ENCODE measurements at regions not wholly inside any gene's neighbourhood (a gene's known extent, or its start where the extent isn't known, plus 50 kb on each side); places are given as distances from the start of the nearest gene placed in this dataset.

DNA sequence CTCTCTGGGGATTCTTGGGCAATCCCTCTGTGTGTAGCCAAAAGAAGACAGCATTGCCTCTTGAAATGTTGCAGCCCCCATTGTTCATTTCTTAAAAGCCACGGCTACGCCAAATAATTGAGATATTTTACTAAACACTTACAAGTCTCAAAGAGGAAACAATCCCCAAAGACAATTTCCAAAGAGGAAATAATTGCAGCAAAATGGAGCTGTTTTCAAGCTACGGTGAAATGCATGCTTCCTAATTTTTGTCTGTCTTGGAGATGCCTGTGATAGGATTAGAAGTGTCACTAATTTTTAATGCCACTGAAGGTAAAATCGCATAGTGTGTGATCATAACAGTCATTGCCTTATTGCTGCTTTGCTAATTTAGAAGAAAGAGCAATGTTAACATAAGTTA, 72.9 kb upstream of the NAMPT start:
- H3K36me3 ChIP-seq (ENCODE audit: control insufficient read depth in 2 of 2, insufficient read depth in 2 of 2, low read length in 2 of 2): no peaks in the 10 kb centered on the region
- H3K9ac ChIP-seq (ENCODE audit: low read depth in 1 of 2, low read length in 2 of 2): no peak overlapping the region
- no peak overlapping the region for H3K4me3 ChIP-seq (ENCODE audit: low read length in 2 of 2)
- peak overlapping the region; percentile 64 to 69 for H3K27ac ChIP-seq (ENCODE audit: low read depth in 2 of 2, low read length in 2 of 2)
- H3K4me1 ChIP-seq (ENCODE audit: control insufficient read depth in 2 of 2, insufficient read depth in 2 of 2, low read length in 2 of 2): peaks cover 3 to 7% of the 10 kb centered on the region in 2 donors
- H3K9me3 ChIP-seq (ENCODE audit: control insufficient read depth in 2 of 2, low read length in 2 of 2): no peaks in the 10 kb centered on the region
- no peaks in the 10 kb centered on the region for H3K27me3 ChIP-seq (ENCODE audit: control insufficient read depth in 2 of 2, insufficient read depth in 2 of 2, low read length in 2 of 2)

DNA sequence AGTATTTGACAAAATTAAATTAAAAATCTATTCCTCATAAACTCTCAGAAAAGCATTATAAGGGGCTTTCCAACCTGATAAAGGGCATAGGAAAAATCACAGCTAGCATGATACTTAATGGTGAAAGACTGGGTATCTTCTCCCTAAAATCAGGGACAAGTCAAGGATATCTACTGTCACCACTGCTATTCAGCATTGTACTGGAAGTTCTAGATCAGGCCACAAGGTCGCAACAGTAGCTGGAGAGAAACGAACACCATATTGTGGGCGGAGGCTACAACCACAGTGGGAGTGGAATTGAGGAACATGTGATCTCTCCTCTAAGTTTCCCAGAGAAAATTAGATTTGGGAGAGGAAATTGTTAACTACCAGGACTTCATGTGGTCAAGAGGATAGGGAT, 70.0 kb upstream of the NAMPT start:
- no peak overlapping the region for H3K4me3 ChIP-seq (ENCODE audit: low read length in 2 of 2)
- no peak overlapping the region for H3K27ac ChIP-seq (ENCODE audit: low read depth in 2 of 2, low read length in 2 of 2)
- H3K27me3 ChIP-seq (ENCODE audit: control insufficient read depth in 2 of 2, insufficient read depth in 2 of 2, low read length in 2 of 2): no peaks in the 10 kb centered on the region
- no peaks in the 10 kb centered on the region for H3K9me3 ChIP-seq (ENCODE audit: control insufficient read depth in 2 of 2, low read length in 2 of 2)
- no peak overlapping the region for H3K9ac ChIP-seq (ENCODE audit: low read depth in 1 of 2, low read length in 2 of 2)
- peaks cover 3 to 7% of the 10 kb centered on the region in 2 donors for H3K4me1 ChIP-seq (ENCODE audit: control insufficient read depth in 2 of 2, insufficient read depth in 2 of 2, low read length in 2 of 2)
- H3K36me3 ChIP-seq (ENCODE audit: control insufficient read depth in 2 of 2, insufficient read depth in 2 of 2, low read length in 2 of 2): no peaks in the 10 kb centered on the region

GRCh38 chr7:106353944-106354343, 69.2 kb upstream of the NAMPT start:
- Histone ChIP-seq H3K36me3 (ENCODE audit: control insufficient read depth in 2 of 2, insufficient read depth in 2 of 2, low read length in 2 of 2) (no peaks in the 10 kb centered on the region), H3K9ac (ENCODE audit: low read depth in 1 of 2, low read length in 2 of 2) (no peak overlapping the region), H3K27me3 (ENCODE audit: control insufficient read depth in 2 of 2, insufficient read depth in 2 of 2, low read length in 2 of 2) (no peaks in the 10 kb centered on the region), H3K9me3 (ENCODE audit: control insufficient read depth in 2 of 2, low read length in 2 of 2) (no peaks in the 10 kb centered on the region), H3K4me1 (ENCODE audit: control insufficient read depth in 2 of 2, insufficient read depth in 2 of 2, low read length in 2 of 2) (peaks cover 3 to 7% of the 10 kb centered on the region in 2 donors), H3K27ac (ENCODE audit: low read depth in 2 of 2, low read length in 2 of 2) (no peak overlapping the region), H3K4me3 (ENCODE audit: low read length in 2 of 2) (no peak overlapping the region)

DNA sequence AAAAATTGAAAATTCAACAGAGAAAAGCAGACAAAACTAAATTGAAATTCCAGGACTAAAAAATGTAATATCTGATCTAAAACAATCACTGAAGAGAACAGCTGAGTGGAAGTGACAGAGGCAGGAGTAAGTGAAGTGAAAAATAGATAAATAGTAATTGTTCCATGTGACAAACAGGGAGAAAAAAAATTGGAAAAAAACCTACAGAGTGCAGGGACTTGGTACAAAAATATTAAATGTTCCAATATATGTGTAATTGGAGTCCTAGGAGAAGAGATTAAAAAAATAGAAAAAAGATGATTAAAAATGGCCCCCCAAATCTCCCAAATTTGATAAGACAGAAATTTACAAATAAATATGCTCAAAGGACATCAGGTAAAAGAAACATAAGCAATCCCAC, 63.4 kb upstream of the NAMPT start:
- H3K27me3 ChIP-seq (ENCODE audit: control insufficient read depth in 2 of 2, insufficient read depth in 2 of 2, low read length in 2 of 2): no peaks in the 10 kb centered on the region
- peaks cover 0 to 4% of the 10 kb centered on the region in 2 donors for H3K9me3 ChIP-seq (ENCODE audit: control insufficient read depth in 2 of 2, low read length in 2 of 2)
- H3K36me3 ChIP-seq (ENCODE audit: control insufficient read depth in 2 of 2, insufficient read depth in 2 of 2, low read length in 2 of 2): no peaks in the 10 kb centered on the region
- H3K4me1 ChIP-seq (ENCODE audit: control insufficient read depth in 2 of 2, insufficient read depth in 2 of 2, low read length in 2 of 2): no peaks in the 10 kb centered on the region
- H3K27ac ChIP-seq (ENCODE audit: low read depth in 2 of 2, low read length in 2 of 2): no peak overlapping the region
- no peak overlapping the region for H3K9ac ChIP-seq (ENCODE audit: low read depth in 1 of 2, low read length in 2 of 2)
- H3K4me3 ChIP-seq (ENCODE audit: low read length in 2 of 2): no peak overlapping the region

- Histone ChIP-seq H3K9ac (ENCODE audit: low read depth in 1 of 2, low read length in 2 of 2) (no peak overlapping the region), H3K4me3 (ENCODE audit: low read length in 2 of 2) (no peak overlapping the region), H3K27ac (ENCODE audit: low read depth in 2 of 2, low read length in 2 of 2) (no peak overlapping the region), H3K36me3 (ENCODE audit: control insufficient read depth in 2 of 2, insufficient read depth in 2 of 2, low read length in 2 of 2) (no peaks in the 10 kb centered on the region), H3K9me3 (ENCODE audit: control insufficient read depth in 2 of 2, low read length in 2 of 2) (peaks cover 0 to 4% of the 10 kb centered on the region in 2 donors), H3K4me1 (ENCODE audit: control insufficient read depth in 2 of 2, insufficient read depth in 2 of 2, low read length in 2 of 2) (no peaks in the 10 kb centered on the region), H3K27me3 (ENCODE audit: control insufficient read depth in 2 of 2, insufficient read depth in 2 of 2, low read length in 2 of 2) (no peaks in the 10 kb centered on the region)
These were observed 62.5 kb upstream of the NAMPT start for GRCh38 chr7:106347229-106347833.

DNA sequence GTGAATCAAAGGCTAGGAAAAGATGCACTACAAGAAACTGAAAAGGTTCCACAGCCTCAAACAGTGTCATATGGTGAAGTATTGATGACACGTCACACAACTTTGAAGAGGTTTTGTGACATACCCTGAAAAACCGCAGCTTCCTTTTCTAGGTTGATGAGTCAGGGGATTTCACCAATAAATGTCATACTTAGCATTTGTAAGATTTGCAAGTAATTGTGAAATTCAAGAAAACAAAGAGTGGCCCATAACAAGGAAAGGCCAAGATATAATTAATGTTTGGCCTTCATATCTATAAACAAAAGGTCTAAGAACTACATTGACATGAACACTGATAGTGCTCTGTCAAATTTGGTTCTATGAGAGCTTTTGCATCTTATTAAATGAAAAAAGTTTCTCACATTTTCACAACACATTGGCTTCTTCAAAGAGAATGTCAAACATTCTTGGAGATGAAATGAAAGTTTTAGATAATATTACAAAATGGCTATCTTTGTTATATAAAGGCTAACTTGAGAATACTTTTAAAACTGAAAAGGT, 62.0 kb upstream of the NAMPT start:
- Histone ChIP-seq H3K9ac (ENCODE audit: low read depth in 1 of 2, low read length in 2 of 2) (no peak overlapping the region), H3K4me3 (ENCODE audit: low read length in 2 of 2) (no peak overlapping the region), H3K27ac (ENCODE audit: low read depth in 2 of 2, low read length in 2 of 2) (no peak overlapping the region), H3K27me3 (ENCODE audit: control insufficient read depth in 2 of 2, insufficient read depth in 2 of 2, low read length in 2 of 2) (no peaks in the 10 kb centered on the region), H3K36me3 (ENCODE audit: control insufficient read depth in 2 of 2, insufficient read depth in 2 of 2, low read length in 2 of 2) (no peaks in the 10 kb centered on the region), H3K4me1 (ENCODE audit: control insufficient read depth in 2 of 2, insufficient read depth in 2 of 2, low read length in 2 of 2) (no peaks in the 10 kb centered on the region), H3K9me3 (ENCODE audit: control insufficient read depth in 2 of 2, low read length in 2 of 2) (peaks cover 0 to 6% of the 10 kb centered on the region in 2 donors)

- Histone ChIP-seq H3K27ac (ENCODE audit: low read depth in 2 of 2, low read length in 2 of 2) (peak overlapping the region in 1 of 2 donors; percentile 12), H3K27me3 (ENCODE audit: control insufficient read depth in 2 of 2, insufficient read depth in 2 of 2, low read length in 2 of 2) (no peaks in the 10 kb centered on the region), H3K9ac (ENCODE audit: low read depth in 1 of 2, low read length in 2 of 2) (no peak overlapping the region), H3K36me3 (ENCODE audit: control insufficient read depth in 2 of 2, insufficient read depth in 2 of 2, low read length in 2 of 2) (no peaks in the 10 kb centered on the region), H3K9me3 (ENCODE audit: control insufficient read depth in 2 of 2, low read length in 2 of 2) (peaks cover 0 to 8% of the 10 kb centered on the region in 2 donors), H3K4me1 (ENCODE audit: control insufficient read depth in 2 of 2, insufficient read depth in 2 of 2, low read length in 2 of 2) (no peaks in the 10 kb centered on the region), H3K4me3 (ENCODE audit: low read length in 2 of 2) (no peak overlapping the region)
These were observed 61.4 kb upstream of the NAMPT start for GRCh38 chr7:106346167-106346677.

GRCh38 chr7:106345421-106346166, 60.8 kb upstream of the NAMPT start:
- Histone ChIP-seq H3K27ac (ENCODE audit: low read depth in 2 of 2, low read length in 2 of 2) (peak overlapping the region in 1 of 2 donors; percentile 12), H3K4me3 (ENCODE audit: low read length in 2 of 2) (no peak overlapping the region)

DNA sequence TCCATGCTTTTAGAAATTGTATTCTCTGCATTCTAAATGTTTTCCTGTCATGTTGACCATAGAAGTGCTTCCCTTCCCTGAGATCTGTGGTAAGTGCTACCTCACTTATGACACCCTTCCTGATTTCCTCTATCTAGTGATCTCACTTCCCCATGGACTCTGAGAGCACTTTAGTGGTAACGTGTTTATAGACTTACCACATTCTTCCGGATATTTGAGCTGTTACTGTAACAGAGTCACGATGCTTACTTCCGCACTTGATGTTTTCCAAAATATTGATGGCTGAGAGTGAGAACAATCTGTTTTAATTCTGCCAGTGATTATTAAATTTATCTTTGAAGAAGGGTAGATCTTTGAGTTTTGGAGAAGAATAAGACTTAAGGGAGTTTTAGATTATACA, 60.1 kb upstream of the NAMPT start:
- Histone ChIP-seq H3K4me3 (ENCODE audit: low read length in 2 of 2) (no peak overlapping the region), H3K36me3 (ENCODE audit: control insufficient read depth in 2 of 2, insufficient read depth in 2 of 2, low read length in 2 of 2) (no peaks in the 10 kb centered on the region), H3K27me3 (ENCODE audit: control insufficient read depth in 2 of 2, insufficient read depth in 2 of 2, low read length in 2 of 2) (no peaks in the 10 kb centered on the region), H3K9ac (ENCODE audit: low read depth in 1 of 2, low read length in 2 of 2) (no peak overlapping the region), H3K4me1 (ENCODE audit: control insufficient read depth in 2 of 2, insufficient read depth in 2 of 2, low read length in 2 of 2) (no peaks in the 10 kb centered on the region), H3K27ac (ENCODE audit: low read depth in 2 of 2, low read length in 2 of 2) (peak overlapping the region in 1 of 2 donors; percentile 39), H3K9me3 (ENCODE audit: control insufficient read depth in 2 of 2, low read length in 2 of 2) (peaks cover 0 to 8% of the 10 kb centered on the region in 2 donors)

More at GRCh38 chr7:106345421-106346166, 60.8 kb upstream of the NAMPT start:
- no peaks in the 10 kb centered on the region for H3K36me3 ChIP-seq (ENCODE audit: control insufficient read depth in 2 of 2, insufficient read depth in 2 of 2, low read length in 2 of 2)
- peaks cover 0 to 8% of the 10 kb centered on the region in 2 donors for H3K9me3 ChIP-seq (ENCODE audit: control insufficient read depth in 2 of 2, low read length in 2 of 2)
- no peaks in the 10 kb centered on the region for H3K27me3 ChIP-seq (ENCODE audit: control insufficient read depth in 2 of 2, insufficient read depth in 2 of 2, low read length in 2 of 2)
- no peak overlapping the region for H3K9ac ChIP-seq (ENCODE audit: low read depth in 1 of 2, low read length in 2 of 2)
- H3K4me1 ChIP-seq (ENCODE audit: control insufficient read depth in 2 of 2, insufficient read depth in 2 of 2, low read length in 2 of 2): no peaks in the 10 kb centered on the region

DNA sequence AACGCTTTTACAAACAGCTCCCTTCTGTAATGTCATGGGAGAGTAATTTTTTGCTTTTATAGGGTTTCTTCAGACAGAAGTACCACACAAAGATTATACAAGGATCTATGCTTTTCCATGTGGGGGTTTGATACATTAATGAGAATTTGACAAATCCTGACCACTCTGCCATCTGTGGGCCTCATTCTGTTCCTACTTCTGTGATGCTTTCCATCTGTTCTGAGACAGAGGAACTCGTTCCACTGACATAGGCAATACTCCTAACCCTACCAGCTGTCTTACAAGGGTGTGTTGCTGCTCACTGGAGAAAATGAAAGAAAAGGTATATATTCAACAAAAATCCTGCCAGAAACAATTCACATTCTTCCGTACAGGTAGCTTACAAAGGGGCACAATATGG, 59.4 kb upstream of the NAMPT start:
- Histone ChIP-seq H3K27ac (ENCODE audit: low read depth in 2 of 2, low read length in 2 of 2) (peak overlapping the region in 1 of 2 donors; percentile 39), H3K36me3 (ENCODE audit: control insufficient read depth in 2 of 2, insufficient read depth in 2 of 2, low read length in 2 of 2) (no peaks in the 10 kb centered on the region)

More for the DNA sequence above, 59.4 kb upstream of the NAMPT start:
- Histone ChIP-seq H3K4me1 (ENCODE audit: control insufficient read depth in 2 of 2, insufficient read depth in 2 of 2, low read length in 2 of 2) (no peaks in the 10 kb centered on the region), H3K27me3 (ENCODE audit: control insufficient read depth in 2 of 2, insufficient read depth in 2 of 2, low read length in 2 of 2) (no peaks in the 10 kb centered on the region), H3K4me3 (ENCODE audit: low read length in 2 of 2) (no peak overlapping the region), H3K9ac (ENCODE audit: low read depth in 1 of 2, low read length in 2 of 2) (no peak overlapping the region), H3K9me3 (ENCODE audit: control insufficient read depth in 2 of 2, low read length in 2 of 2) (peaks cover 0 to 8% of the 10 kb centered on the region in 2 donors)

All from mucosa of rectum (tissue), 2 donors.